ENCODE measurements at regions not wholly inside any gene's neighbourhood (a gene's known extent, or its start where the extent isn't known, plus 50 kb on each side); places are given as distances from the start of the nearest gene placed in this dataset.

DNA sequence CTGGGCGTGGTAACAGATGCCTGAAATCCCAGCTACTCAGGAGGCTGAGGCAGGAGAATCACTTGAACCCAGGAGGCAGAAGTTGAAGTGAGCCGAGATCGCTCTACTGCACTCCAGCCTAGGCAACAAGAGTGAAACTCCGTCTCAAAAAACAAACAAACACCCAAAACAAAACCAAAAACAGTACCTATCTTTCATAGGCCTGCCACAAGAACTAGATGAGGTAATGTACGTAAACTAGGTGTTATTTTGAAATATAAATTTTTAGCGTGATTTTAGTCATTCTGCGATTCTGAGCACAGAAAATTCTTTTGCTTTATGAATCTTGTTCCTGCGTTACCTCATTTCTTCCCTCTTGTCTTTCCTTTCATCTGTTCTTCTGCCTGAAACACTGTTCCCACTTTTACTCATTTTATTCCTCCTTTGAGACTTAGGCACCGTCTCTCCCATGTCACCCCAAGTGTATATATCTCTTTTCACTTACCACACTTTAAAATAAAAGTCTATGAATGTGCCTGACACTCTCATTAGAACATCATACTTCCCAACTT lies 238.2 kb upstream of the HTR2A start:
- H3K9me1 ChIP-seq (ENCODE audit: insufficient read depth, low read length): no peaks in the 10 kb centered on the region
- no peak for ATAC-seq (ENCODE audit: low read depth)
- no peak overlapping the region for H3K4me2 ChIP-seq (ENCODE audit: low read depth, low read length)
- no peaks in the 10 kb centered on the region for H3K79me1 ChIP-seq (ENCODE audit: low read depth in 1 of 2, low read length in 2 of 2)
- TF ChIP-seq, protein P1, sequence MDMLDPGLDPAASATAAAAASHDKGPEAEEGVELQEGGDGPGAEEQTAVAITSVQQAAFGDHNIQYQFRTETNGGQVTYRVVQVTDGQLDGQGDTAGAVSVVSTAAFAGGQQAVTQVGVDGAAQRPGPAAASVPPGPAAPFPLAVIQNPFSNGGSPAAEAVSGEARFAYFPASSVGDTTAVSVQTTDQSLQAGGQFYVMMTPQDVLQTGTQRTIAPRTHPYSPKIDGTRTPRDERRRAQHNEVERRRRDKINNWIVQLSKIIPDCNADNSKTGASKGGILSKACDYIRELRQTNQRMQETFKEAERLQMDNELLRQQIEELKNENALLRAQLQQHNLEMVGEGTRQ (IDR thresholded peaks at IDR 0.05; ENCODE audit: low read depth, low read length): no peak
- TF ChIP-seq, protein P2, sequence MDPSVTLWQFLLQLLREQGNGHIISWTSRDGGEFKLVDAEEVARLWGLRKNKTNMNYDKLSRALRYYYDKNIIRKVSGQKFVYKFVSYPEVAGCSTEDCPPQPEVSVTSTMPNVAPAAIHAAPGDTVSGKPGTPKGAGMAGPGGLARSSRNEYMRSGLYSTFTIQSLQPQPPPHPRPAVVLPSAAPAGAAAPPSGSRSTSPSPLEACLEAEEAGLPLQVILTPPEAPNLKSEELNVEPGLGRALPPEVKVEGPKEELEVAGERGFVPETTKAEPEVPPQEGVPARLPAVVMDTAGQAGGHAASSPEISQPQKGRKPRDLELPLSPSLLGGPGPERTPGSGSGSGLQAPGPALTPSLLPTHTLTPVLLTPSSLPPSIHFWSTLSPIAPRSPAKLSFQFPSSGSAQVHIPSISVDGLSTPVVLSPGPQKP (IDR thresholded peaks at IDR 0.05; ENCODE audit: borderline replicate concordance, low read depth, low read length): no peak
- TF ChIP-seq, protein P3, sequence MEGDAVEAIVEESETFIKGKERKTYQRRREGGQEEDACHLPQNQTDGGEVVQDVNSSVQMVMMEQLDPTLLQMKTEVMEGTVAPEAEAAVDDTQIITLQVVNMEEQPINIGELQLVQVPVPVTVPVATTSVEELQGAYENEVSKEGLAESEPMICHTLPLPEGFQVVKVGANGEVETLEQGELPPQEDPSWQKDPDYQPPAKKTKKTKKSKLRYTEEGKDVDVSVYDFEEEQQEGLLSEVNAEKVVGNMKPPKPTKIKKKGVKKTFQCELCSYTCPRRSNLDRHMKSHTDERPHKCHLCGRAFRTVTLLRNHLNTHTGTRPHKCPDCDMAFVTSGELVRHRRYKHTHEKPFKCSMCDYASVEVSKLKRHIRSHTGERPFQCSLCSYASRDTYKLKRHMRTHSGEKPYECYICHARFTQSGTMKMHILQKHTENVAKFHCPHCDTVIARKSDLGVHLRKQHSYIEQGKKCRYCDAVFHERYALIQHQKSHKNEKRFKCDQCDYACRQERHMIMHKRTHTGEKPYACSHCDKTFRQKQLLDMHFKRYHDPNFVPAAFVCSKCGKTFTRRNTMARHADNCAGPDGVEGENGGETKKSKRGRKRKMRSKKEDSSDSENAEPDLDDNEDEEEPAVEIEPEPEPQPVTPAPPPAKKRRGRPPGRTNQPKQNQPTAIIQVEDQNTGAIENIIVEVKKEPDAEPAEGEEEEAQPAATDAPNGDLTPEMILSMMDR (conservative IDR thresholded peaks at IDR 0.05; ENCODE audit: low read depth, low read length): no peak
- TF ChIP-seq CEBPB (IDR thresholded peaks at IDR 0.05; ENCODE audit: low read depth, low read length): no peak
- no peak for TF ChIP-seq FOS (IDR thresholded peaks at IDR 0.05; ENCODE audit: low read depth, low read length)
- no peak overlapping the region for H4K91ac ChIP-seq (ENCODE audit: insufficient read depth, low read depth, low read length)
- BruUV-seq (replicated peaks): no TSS peak
- no peak overlapping the region for H2AFZ ChIP-seq (replicated peaks; ENCODE audit: low read length, poor library complexity)
- H3K4me3 ChIP-seq (ENCODE audit: insufficient read depth, low read depth, low read length): no peak overlapping the region
- H3K27me3 ChIP-seq (ENCODE audit: control insufficient read depth, insufficient read depth, low read length): no peaks in the 10 kb centered on the region
- ChIA-PET POLR2A (ENCODE audit: unreplicated experiment) (no interaction called here), CTCF (no interaction called here)
- in situ Hi-C loops (cut with MboI; ENCODE audit: low sequenced_read_pairs) (no loop called here), intact Hi-C loops (cut with micrococcal nuclease) (no loop called here), dilution Hi-C loops (cut with HindIII; ENCODE audit: low sequenced_read_pairs, unreplicated experiment) (no loop called here)
- H2BK20ac ChIP-seq (ENCODE audit: low read depth, low read length): no peak overlapping the region
- H3K36me3 ChIP-seq (ENCODE audit: control insufficient read depth, insufficient read depth, low read length): no peaks in the 10 kb centered on the region
- H3K14ac ChIP-seq (replicated peaks; ENCODE audit: low read depth, low read length): no peak overlapping the region
- H3K9me3 ChIP-seq (ENCODE audit: control insufficient read depth, insufficient read depth, low read length): no peaks in the 10 kb centered on the region
- H4K20me1 ChIP-seq (ENCODE audit: insufficient read depth, low read length): no peaks in the 10 kb centered on the region
- H2BK5ac ChIP-seq (ENCODE audit: low read depth, low read length, poor library complexity, severe bottlenecking): no peak overlapping the region
- no peak for DNase-seq
- no peak overlapping the region for H2BK15ac ChIP-seq (ENCODE audit: low read depth, low read length)
- H3K9ac ChIP-seq (ENCODE audit: low read depth, low read length): no peak overlapping the region
- no peak overlapping the region for H3K18ac ChIP-seq (ENCODE audit: low read depth, low read length)
- H3K4ac ChIP-seq (ENCODE audit: low read depth, low read length): no peak overlapping the region
- no peak overlapping the region for H3K23ac ChIP-seq (ENCODE audit: low read depth, low read length)
- H2BK120ac ChIP-seq (ENCODE audit: low read depth, low read length): no peak overlapping the region
- 91% methylated on average over 2 of the region's 9 CpGs; no CpG with 5 or more reads in 1 of the 2 experiments for WGBS, 2 experiments (ENCODE audit: extremely low coverage in 2 of 2, insufficient read length in 1 of 2)
- no peak overlapping the region for H2AK9ac ChIP-seq (replicated peaks; ENCODE audit: low read depth, low read length, poor library complexity)
- H3K56ac ChIP-seq (ENCODE audit: extremely low read depth, insufficient read depth, low read length): no peak overlapping the region
- no peak overlapping the region for H3K27ac ChIP-seq (ENCODE audit: insufficient read depth, low read length)
- H4K8ac ChIP-seq (ENCODE audit: low read depth in 2 of 2, low read length in 2 of 2): no peak overlapping the region
- H3K4me1 ChIP-seq (ENCODE audit: control insufficient read depth, insufficient read depth, low read length): peaks cover 2% of the 10 kb centered on the region; the same call in 1 of the 2 replicates
- no peak overlapping the region for H4K5ac ChIP-seq (ENCODE audit: low read depth, low read length)
- no peak overlapping the region for H2AK5ac ChIP-seq (ENCODE audit: low read depth, low read length)
